Suppressor macrophage treated with lipopolysaccharide for 1 hour (primary cell): ENCODE measurements at regions not wholly inside any gene's neighbourhood (a gene's known extent, or its start where the extent isn't known, plus 50 kb on each side); places are given as distances from the start of the nearest gene placed in this dataset.

Experiments
- DNase-seq, 3 donors: peaks; one replicate each; pipeline ENCODE4 v3.0.0-alpha.2; 2020 to 2022

- DNase-seq: no peak
Observed at GRCh38 chr12:126139355-126139754, 1074.1 kb downstream of the AACS start.

DNA sequence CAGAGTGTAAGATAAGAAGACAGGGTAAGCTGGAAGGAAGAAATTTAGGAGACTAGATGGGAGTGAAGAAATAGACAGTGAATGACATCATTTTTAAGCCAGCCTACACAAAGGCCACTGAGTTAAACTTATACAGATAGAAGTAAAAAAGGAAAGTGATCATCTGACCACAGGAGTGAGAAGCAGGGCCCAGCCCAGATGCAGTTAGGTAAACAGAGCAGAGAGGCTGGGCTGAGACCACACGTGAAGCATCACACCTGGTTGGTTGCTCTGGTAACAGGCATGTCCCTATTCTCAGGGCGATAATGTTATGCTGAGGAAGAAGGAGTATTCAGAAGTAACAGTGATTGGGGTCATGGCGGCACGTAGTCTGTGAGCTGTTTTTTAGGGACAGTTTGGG is 1079.4 kb downstream of the AACS start:
- no peak for DNase-seq

DNA sequence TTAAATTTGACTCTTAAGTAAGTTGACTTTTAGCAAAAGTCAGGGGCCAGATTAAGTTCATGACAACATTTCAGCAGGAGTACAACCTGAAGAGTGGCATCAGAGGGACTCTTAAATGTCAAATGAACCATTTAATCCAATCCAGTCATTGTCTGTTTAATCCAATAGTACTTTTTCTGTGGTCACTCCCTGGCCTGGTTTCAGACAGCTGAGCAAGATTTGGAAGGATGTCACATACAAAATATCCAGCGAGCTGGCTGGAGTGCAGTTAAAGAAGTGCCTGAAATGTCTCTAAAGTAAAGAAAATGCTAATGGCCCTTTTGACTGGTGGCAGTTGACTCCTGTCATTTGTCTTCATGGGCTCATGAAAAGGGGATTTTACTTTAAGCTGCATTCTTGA is 1082.1 kb downstream of the AACS start:
- DNase-seq: no peak

- no peak for DNase-seq
Observed at GRCh38 chr12:126156806-126157574, 1091.8 kb downstream of the AACS start.

DNA sequence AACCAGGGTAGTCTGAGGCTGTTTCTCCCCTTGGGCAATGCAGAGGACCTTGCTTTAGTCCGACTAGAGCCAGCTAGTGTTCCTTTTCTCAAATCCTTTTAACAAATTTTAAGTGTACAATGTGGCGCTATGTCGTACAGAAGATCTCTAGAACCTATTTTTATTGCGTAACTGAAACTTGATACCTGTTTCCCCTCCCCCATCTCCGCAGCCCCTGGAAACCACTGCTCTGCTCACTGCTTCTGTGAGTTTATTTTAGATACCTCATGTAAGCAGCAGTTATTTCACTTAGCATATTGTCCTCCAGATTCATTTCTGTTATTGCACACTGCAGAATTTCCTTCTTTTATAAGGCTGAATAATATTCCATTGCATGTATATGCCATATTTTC is 1092.3 kb downstream of the AACS start:
- DNase-seq: no peak

GRCh38 chr12:126159139-126159538 is 1093.9 kb downstream of the AACS start:
- DNase-seq: no peak

DNA sequence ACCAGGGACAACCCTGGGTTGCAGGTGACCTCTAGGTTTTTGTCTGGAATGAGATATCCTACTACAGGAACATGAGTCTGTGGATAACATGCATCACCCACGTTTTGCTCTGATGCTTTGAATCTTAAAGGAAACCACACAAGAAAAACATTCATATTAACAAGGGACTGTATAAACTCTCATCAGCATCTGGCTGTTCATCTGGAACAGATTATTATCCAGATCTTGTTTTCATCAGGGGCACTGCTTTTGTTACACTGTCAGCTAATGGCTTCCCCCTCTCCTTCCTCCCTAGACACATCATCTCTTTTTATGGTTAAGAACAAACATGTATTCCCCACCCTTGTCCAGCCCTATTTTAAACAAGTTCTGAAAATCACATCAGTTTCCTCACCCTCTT is 1095.7 kb downstream of the AACS start:
- DNase-seq: no peak

DNA sequence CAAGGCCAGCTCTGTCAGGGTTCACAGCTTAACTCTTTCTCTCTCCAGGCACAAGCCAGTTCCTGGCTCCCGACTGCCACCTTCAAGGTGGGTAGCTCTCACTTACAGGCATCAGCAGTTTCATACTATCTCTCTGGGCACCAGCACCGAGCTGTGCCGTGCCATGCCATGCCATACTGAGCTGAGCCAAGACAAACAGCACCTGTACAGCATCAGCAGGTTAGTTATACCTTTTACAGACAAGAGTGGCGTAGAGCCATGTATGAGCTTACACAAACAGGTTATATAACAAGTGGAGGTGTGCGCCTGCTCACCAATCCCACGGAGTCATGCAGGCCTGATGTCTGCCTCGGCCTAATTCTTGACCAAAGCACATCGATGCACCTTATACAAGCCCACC is 1098.7 kb downstream of the AACS start:
- DNase-seq: no peak

- no peak for DNase-seq
Observed at GRCh38 chr12:126171937-126172559, 1106.8 kb downstream of the AACS start.

GRCh38 chr12:126182619-126183236 is 1117.5 kb downstream of the AACS start:
- DNase-seq: no peak

- no peak for DNase-seq
Observed at GRCh38 chr12:126185025-126185424, 1119.8 kb downstream of the AACS start.

DNA sequence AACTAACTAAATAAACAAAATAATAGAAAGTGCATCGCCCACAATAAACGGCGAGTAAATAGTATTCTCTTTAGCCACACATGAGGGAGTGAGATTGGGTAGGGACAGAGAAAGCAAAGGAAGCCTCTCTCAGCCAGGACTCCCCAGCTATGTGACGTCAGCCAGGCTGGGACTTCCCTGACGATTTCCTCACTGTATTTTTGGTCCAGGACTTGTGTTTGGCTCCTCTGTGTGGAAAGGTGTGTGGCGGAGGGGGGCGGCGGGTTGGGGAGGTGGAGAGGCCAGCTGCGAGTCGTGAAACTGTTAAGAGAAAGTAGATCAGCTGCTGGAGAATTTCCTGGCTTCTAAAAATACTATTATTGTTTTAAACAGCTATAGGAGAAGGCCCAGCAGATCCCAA is 1124.6 kb downstream of the AACS start:
- no peak for DNase-seq

- DNase-seq: no peak
Observed at GRCh38 chr12:126191031-126191891, 1126.0 kb downstream of the AACS start.

- DNase-seq: no peak
Observed at GRCh38 chr12:126191949-126192348, 1126.7 kb downstream of the AACS start.

DNA sequence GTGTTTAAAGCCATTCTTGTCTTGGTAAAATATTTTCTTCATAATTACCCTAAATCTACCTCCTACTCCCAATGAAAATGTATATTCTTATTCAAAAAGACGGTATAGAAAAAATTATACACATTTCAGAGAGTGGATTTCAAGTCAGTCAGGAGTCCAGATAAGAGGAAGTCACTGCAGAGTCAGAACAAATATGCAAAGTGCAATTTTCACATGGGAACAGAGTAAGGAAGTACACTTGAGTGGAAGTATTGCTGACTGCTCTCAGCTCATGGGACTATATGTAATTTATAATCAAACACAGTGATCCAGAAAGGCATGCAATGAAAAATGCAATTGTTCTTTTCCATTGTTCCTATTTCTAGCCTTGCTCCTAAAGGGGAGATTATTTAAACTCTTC is 1128.0 kb downstream of the AACS start:
- no peak for DNase-seq

GRCh38 chr12:126196263-126196662 is 1131.0 kb downstream of the AACS start:
- no peak for DNase-seq

GRCh38 chr12:126198516-126198915 is 1133.3 kb downstream of the AACS start:
- no peak for DNase-seq

GRCh38 chr12:126198966-126199692 is 1133.9 kb downstream of the AACS start:
- DNase-seq: no peak

DNA sequence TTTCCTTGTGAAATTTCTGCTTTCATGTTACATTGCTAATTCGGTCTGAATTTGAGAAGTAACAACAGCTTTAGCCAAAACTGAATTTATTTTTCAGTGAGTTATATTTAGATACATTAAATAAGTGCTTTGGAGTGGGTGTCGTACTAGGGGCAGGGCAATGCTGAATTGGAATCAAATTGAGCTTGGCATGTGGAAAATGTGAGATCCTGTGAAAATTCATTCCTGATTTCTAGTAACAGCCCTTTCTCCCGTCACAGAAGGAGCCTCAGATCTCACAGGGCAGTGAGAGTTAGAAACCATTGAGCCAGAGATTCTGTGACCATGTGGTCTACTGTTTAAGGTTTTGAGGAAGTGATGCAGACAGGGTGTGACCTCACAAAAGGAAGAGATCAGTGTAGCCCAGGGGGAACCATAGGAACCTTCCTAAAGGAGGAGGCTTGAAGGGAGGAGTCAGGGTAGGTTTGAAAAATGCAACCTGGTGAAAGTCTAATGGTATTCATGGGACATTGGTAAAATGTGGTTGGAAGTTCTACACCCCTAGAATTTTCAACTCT is 1136.8 kb downstream of the AACS start:
- no peak for DNase-seq

GRCh38 chr12:126204326-126204725 is 1139.1 kb downstream of the AACS start:
- DNase-seq: no peak

DNA sequence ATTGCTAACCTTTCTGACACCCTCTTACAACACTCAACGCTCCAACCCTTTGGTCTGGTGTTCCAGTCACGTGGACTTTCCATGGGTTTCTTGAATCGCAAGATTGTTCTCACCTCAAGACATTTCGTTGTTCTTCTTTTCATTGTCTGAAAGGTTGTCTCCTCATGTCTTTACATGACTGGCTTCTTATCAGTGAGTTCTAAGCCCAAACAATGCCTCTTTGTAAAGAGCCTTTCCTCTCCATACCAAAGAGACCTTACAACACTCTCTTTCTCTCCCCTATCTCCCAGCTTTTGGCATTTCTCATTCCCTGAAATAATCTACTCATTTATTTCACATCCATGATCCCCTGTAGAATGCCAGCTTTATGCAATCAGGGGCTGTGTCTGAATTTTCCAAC is 1144.8 kb downstream of the AACS start:
- no peak for DNase-seq

DNA sequence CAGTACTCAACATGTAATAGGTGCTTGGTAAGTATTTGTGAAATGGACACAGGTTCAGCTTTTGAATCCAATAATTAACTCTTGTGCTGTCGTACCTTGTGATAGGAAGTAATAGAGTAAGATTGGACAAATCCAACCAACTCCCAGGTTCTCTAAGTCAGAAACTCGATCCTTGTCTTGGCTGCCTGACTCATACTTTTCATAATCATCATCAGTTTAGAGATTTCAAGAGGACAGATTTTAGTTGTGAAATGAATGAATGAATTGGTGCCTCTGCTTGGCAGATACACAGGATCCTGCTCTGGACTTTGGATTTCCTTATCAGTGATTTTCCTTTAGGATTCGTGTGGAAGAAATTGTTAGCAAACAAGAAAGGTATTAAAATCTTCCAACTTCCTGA is 1145.2 kb downstream of the AACS start:
- no peak for DNase-seq
